Cerebellar cortex (tissue), 1 donor: ENCODE measurements at regions not wholly inside any gene's neighbourhood (a gene's known extent, or its start where the extent isn't known, plus 50 kb on each side); places are given as distances from the start of the nearest gene placed in this dataset.
"Not testable (repeated sequence)": the region's sequence is repeated elsewhere in the genome, so short reads cannot be mapped to it uniquely, and the experiment has no call there.

Source experiments
- DNase-seq: peaks from one replicate; pipeline ENCODE4 v3.0.0-alpha.2; 2015; ENCODE audit warnings: low spot score

- no peak for DNase-seq
These were observed 498.9 kb downstream of the STK39 start for GRCh38 chr2:167748536-167748935.

GRCh38 chr2:167745667-167746066 lies 501.7 kb downstream of the STK39 start:
- no peak for DNase-seq

GRCh38 chr2:167739921-167740320 lies 507.5 kb downstream of the STK39 start:
- DNase-seq: not testable (repeated sequence)

- DNase-seq: no peak
These were observed 513.6 kb downstream of the STK39 start for GRCh38 chr2:167733747-167734146.

GRCh38 chr2:167732326-167732725 lies 515.1 kb downstream of the STK39 start:
- peak; percentile 75 for DNase-seq

GRCh38 chr2:167729911-167730310 lies 517.5 kb downstream of the STK39 start:
- DNase-seq: peak; percentile 22

- no peak for DNase-seq
These were observed 520.6 kb downstream of the STK39 start for GRCh38 chr2:167726788-167727187.

GRCh38 chr2:167721593-167721992 lies 525.8 kb downstream of the STK39 start:
- DNase-seq: no peak

- no peak for DNase-seq
These were observed 528.0 kb downstream of the STK39 start for GRCh38 chr2:167719410-167719809.

- no peak for DNase-seq
These were observed 528.8 kb downstream of the STK39 start for GRCh38 chr2:167718560-167718959.

- DNase-seq: no peak
These were observed 531.5 kb downstream of the STK39 start for GRCh38 chr2:167715932-167716331.

GRCh38 chr2:167715498-167715897 lies 531.9 kb downstream of the STK39 start:
- DNase-seq: not testable (repeated sequence)

GRCh38 chr2:167712275-167712674 lies 535.1 kb downstream of the STK39 start:
- DNase-seq: no peak

GRCh38 chr2:167708998-167709397 lies 538.4 kb downstream of the STK39 start:
- DNase-seq: no peak

- no peak for DNase-seq
These were observed 540.6 kb downstream of the STK39 start for GRCh38 chr2:167706800-167707199.

- DNase-seq: no peak
These were observed 544.0 kb downstream of the STK39 start for GRCh38 chr2:167703441-167703840.

- DNase-seq: no peak
These were observed 545.2 kb downstream of the STK39 start for GRCh38 chr2:167702227-167702626.

GRCh38 chr2:167701651-167702050 lies 545.7 kb downstream of the STK39 start:
- no peak for DNase-seq

GRCh38 chr2:167697948-167698347 lies 549.4 kb downstream of the STK39 start:
- no peak for DNase-seq

- DNase-seq: no peak
These were observed 550.2 kb downstream of the STK39 start for GRCh38 chr2:167697194-167697593.

GRCh38 chr2:167692936-167693335 lies 554.5 kb downstream of the STK39 start:
- DNase-seq: no peak

GRCh38 chr2:167692191-167692590 lies 555.2 kb downstream of the STK39 start:
- no peak for DNase-seq

GRCh38 chr2:167689444-167689843 lies 558.0 kb downstream of the STK39 start:
- peak; percentile 10 for DNase-seq

- DNase-seq: no peak
These were observed 560.7 kb downstream of the STK39 start for GRCh38 chr2:167686691-167687090.
